ENCODE measurements at regions not wholly inside any gene's neighbourhood (a gene's known extent, or its start where the extent isn't known, plus 50 kb on each side); places are given as distances from the start of the nearest gene placed in this dataset.

GRCh38 chr15:54917312-54917711 is 279.4 kb downstream of the RSL24D1 start:
- ChIA-PET CTCF (ENCODE audit: low intra/inter-chr PET ratio, low total read pairs) (no interaction called here), POLR2A (no interaction called here)
- Histone ChIP-seq H2AFZ (ENCODE audit: low read length) (no peak overlapping the region), H3K4me1 (ENCODE audit: insufficient read depth, low read length) (no peaks in the 10 kb centered on the region), H3K79me2 (ENCODE audit: insufficient read depth, low read length) (no peaks in the 10 kb centered on the region), H3K36me3 (replicated peaks in 1 of 2; ENCODE audit: control insufficient read depth in 1 of 2, insufficient read depth in 2 of 2, low read length in 2 of 2) (no peaks in the 10 kb centered on the region), H4K20me1 (ENCODE audit: insufficient read depth, low read length) (no peaks in the 10 kb centered on the region), H3K27me3 (ENCODE audit: control insufficient read depth in 1 of 2, insufficient read depth in 2 of 2, low read length in 2 of 2) (no peaks in the 10 kb centered on the region), H3K4me3 (replicated peaks in 1 of 3; ENCODE audit: insufficient read depth in 1 of 3, low read depth in 2 of 3, low read length in 3 of 3) (no peak overlapping the region), H3K9me3 (ENCODE audit: low read length) (no peaks in the 10 kb centered on the region), H3K27ac (ENCODE audit: extremely low read length, insufficient read depth, low read length) (no peak overlapping the region), H3K9ac (ENCODE audit: insufficient read depth, low read depth, low read length) (no peak overlapping the region), H3K4me2 (ENCODE audit: low read depth, low read length) (no peak overlapping the region)
- FAIRE-seq: no peak
- 11% methylated on average over 1 of the region's 1 CpG for WGBS (ENCODE audit: low lambda C conversion rate)
- no peak for ATAC-seq
- intact Hi-C loops (cut with micrococcal nuclease; ENCODE audit: unreplicated experiment) (loop anchor here (5.0 kb wide), 1 partner anchor 870 kb away; no protein-coding TSS in a partner anchor), in situ Hi-C loops (cut with HindIII; ENCODE audit: extremely low pct_ligation_motif_present, low pct_unique_long_range_greater_than_20kb) (no loop called here)
- BruUV-seq (replicated peaks): no TSS peak
- TF ChIP-seq ZFP62 (CRISPR knock-in tag; IDR thresholded peaks at IDR 0.05) (no peak), ELF1 (CRISPR knock-in tag; IDR thresholded peaks at IDR 0.05) (no peak), ZNF484 (CRISPR knock-in tag; IDR thresholded peaks at IDR 0.05; ENCODE audit: borderline replicate concordance, low read depth) (no peak), NR1H2 (CRISPR knock-in tag; IDR thresholded peaks at IDR 0.05; ENCODE audit: borderline replicate concordance, low read depth) (no peak), ZEB1 (IDR thresholded peaks at IDR 0.05; ENCODE audit: insufficient replicate concordance, low read depth) (no peak), CSRNP2 (CRISPR knock-in tag; conservative IDR thresholded peaks at IDR 0.05; ENCODE audit: low read depth) (no peak), TOE1 (CRISPR knock-in tag; IDR thresholded peaks at IDR 0.05) (no peak), GATAD2A (CRISPR knock-in tag; IDR thresholded peaks at IDR 0.05) (no peak), THYN1 (CRISPR knock-in tag; IDR thresholded peaks at IDR 0.05; ENCODE audit: borderline replicate concordance, low read depth) (no peak), ZNF124 (CRISPR knock-in tag; IDR thresholded peaks at IDR 0.05) (no peak), HNF4G (IDR thresholded peaks at IDR 0.05; ENCODE audit: borderline replicate concordance, low read depth, low read length) (no peak), HNF4G (CRISPR knock-in tag; IDR thresholded peaks at IDR 0.05; ENCODE audit: borderline replicate concordance, low read depth) (no peak), THAP9 (CRISPR knock-in tag; IDR thresholded peaks at IDR 0.05; ENCODE audit: borderline replicate concordance) (no peak), HMGA1 (CRISPR knock-in tag; conservative IDR thresholded peaks at IDR 0.05) (no peak), DNMT1 (CRISPR knock-in tag; IDR thresholded peaks at IDR 0.05) (no peak), ZNF644 (CRISPR knock-in tag; IDR thresholded peaks at IDR 0.05; ENCODE audit: low read depth) (no peak), WIZ (CRISPR knock-in tag; IDR thresholded peaks at IDR 0.05) (no peak)
- no peak for DNase-seq (ENCODE audit: low spot score)

Data from HepG2 (cell line).